Osteoblast (primary cell): ENCODE measurements at regions not wholly inside any gene's neighbourhood (a gene's known extent, or its start where the extent isn't known, plus 50 kb on each side); places are given as distances from the start of the nearest gene placed in this dataset.

Experiments used
- DNase-seq: peaks from one replicate; pipeline ENCODE4 v3.0.0; 2011; ENCODE audit warnings: low spot score, mixed read lengths; ENCODE audit not compliant: insufficient read length; ENCODE audit errors: missing footprints
- H2AFZ ChIP-seq: 2 replicates; pipeline ENCODE4 v1.6.0; 2011; ENCODE audit warnings: mild to moderate bottlenecking, low read length
- H3K27ac ChIP-seq: 2 replicates; pipeline ENCODE4 v1.5.1; 2011; ENCODE audit warnings: mild to moderate bottlenecking, low read depth, low read length, moderate library complexity
- H3K27me3 ChIP-seq: 2 replicates; pipeline ENCODE4 v1.6.0; 2012; ENCODE audit warnings: mild to moderate bottlenecking, control low read depth, inconsistent platforms, low read length, moderate library complexity; ENCODE audit not compliant: insufficient read depth
- H3K36me3 ChIP-seq: 2 replicates; pipeline ENCODE4 v1.5.1; 2011; ENCODE audit warnings: mild to moderate bottlenecking, low read length, control low read depth, moderate library complexity; ENCODE audit not compliant: insufficient read depth
- H3K4me1 ChIP-seq: 2 replicates; pipeline ENCODE4 v1.5.1; 2011; ENCODE audit warnings: mild to moderate bottlenecking, low read length, control low read depth, moderate library complexity; ENCODE audit not compliant: insufficient read depth
- H3K4me2 ChIP-seq: 2 replicates; pipeline ENCODE4 v1.6.0; 2011; ENCODE audit warnings: mild to moderate bottlenecking, low read length; ENCODE audit not compliant: insufficient read depth
- H3K4me3 ChIP-seq: fragments of 200-600 bp; sonication (generic); 3 replicates; pipeline ENCODE4 v1.5.1; 2012; ENCODE audit warnings: mild to moderate bottlenecking, low read length, inconsistent platforms; ENCODE audit not compliant: insufficient read depth
- H3K79me2 ChIP-seq: 2 replicates; pipeline ENCODE4 v1.6.0; 2012; ENCODE audit warnings: mild to moderate bottlenecking, low read length, control low read depth, inconsistent platforms; ENCODE audit not compliant: insufficient read depth
- H3K9me3 ChIP-seq: 2 replicates; pipeline ENCODE4 v1.5.1; 2011; ENCODE audit warnings: low read depth, low read length, control low read depth
- H4K20me1 ChIP-seq: 2 replicates; pipeline ENCODE4 v1.6.0; 2012; ENCODE audit warnings: mild to moderate bottlenecking, low read length, control low read depth; ENCODE audit not compliant: insufficient read depth
- TF ChIP-seq, protein P1 (sequence below): IDR thresholded peaks from 2 replicates; pipeline ENCODE4 v1.5.1; 2011; ENCODE audit warnings: mild to moderate bottlenecking, low read depth, low read length, moderate library complexity; ENCODE audit errors: extremely low read depth

DNA sequence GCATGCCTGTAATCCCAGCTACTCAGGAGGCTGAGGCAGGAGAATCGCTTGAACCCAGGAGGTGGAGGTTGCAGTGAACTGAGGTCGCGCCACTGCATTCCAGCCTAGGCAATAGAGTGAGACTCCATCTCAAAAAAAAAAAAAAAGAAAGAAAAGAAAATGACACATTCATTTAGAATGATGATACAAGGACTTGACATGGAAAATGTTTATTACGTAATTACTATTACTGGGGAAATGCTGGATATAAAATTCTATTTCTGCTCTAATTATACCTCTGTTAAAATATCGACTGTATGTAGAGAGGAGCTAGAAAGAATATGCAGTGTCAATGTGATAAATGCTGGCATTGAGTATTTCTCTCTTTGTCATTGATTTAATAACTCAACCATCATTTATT, 54.7 kb upstream of the CTPS1 start:
- H3K4me2 ChIP-seq = no peak overlapping the region
- DNase-seq = no peak
- no peaks in the 10 kb centered on the region for H3K27me3 ChIP-seq
- no peaks in the 10 kb centered on the region for H4K20me1 ChIP-seq
- no peaks in the 10 kb centered on the region for H3K9me3 ChIP-seq
- TF ChIP-seq, protein P1, sequence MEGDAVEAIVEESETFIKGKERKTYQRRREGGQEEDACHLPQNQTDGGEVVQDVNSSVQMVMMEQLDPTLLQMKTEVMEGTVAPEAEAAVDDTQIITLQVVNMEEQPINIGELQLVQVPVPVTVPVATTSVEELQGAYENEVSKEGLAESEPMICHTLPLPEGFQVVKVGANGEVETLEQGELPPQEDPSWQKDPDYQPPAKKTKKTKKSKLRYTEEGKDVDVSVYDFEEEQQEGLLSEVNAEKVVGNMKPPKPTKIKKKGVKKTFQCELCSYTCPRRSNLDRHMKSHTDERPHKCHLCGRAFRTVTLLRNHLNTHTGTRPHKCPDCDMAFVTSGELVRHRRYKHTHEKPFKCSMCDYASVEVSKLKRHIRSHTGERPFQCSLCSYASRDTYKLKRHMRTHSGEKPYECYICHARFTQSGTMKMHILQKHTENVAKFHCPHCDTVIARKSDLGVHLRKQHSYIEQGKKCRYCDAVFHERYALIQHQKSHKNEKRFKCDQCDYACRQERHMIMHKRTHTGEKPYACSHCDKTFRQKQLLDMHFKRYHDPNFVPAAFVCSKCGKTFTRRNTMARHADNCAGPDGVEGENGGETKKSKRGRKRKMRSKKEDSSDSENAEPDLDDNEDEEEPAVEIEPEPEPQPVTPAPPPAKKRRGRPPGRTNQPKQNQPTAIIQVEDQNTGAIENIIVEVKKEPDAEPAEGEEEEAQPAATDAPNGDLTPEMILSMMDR = no peak
- no peaks in the 10 kb centered on the region for H3K36me3 ChIP-seq
- H3K27ac ChIP-seq = no peak overlapping the region
- H2AFZ ChIP-seq = no peak overlapping the region
- no peaks in the 10 kb centered on the region for H3K4me1 ChIP-seq
- H3K4me3 ChIP-seq = no peak overlapping the region
- no peaks in the 10 kb centered on the region for H3K79me2 ChIP-seq

DNA sequence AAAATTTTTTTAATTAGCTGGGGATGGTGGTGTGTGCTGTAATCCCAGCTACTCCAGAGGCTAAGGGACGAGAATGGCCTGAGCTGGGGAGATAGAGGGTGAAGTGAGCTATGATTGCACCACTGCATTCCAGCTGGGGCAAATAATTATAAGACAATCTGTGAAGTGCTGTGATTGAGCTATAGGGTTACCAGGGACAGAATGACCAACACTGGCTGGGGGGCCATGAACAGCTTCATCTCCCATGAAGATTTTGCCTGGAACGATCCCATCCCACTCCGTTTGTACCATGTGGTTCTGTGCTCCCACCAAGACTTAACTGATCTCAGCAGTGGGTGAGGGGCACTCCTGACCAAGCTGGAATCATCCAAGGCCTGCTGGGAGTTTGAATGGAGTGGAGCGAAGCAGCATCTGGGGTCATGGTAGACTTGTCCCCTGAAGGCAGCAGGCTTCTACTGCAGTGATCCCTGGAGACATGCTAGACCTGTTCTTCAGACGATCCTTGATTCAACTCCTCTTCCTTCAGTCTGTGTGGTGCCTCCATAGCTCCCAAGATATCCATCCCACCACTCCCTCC, 53.6 kb upstream of the CTPS1 start:
- TF ChIP-seq, protein P1 = no peak

GRCh38 chr1:40926441-40926840, 53.1 kb upstream of the CTPS1 start:
- TF ChIP-seq, protein P1 = no peak
- Histone ChIP-seq H3K9me3 (no peaks in the 10 kb centered on the region), H2AFZ (no peak overlapping the region), H3K4me1 (no peaks in the 10 kb centered on the region), H4K20me1 (no peaks in the 10 kb centered on the region), H3K4me3 (no peak overlapping the region), H3K4me2 (no peak overlapping the region), H3K79me2 (no peaks in the 10 kb centered on the region), H3K27me3 (no peaks in the 10 kb centered on the region), H3K27ac (no peak overlapping the region), H3K36me3 (no peaks in the 10 kb centered on the region)
- DNase-seq = no peak

More for the DNA sequence above, 53.6 kb upstream of the CTPS1 start:
- Histone ChIP-seq H3K4me3 (no peak overlapping the region), H3K4me2 (no peak overlapping the region), H2AFZ (no peak overlapping the region), H3K27ac (no peak overlapping the region), H3K9me3 (no peaks in the 10 kb centered on the region), H3K4me1 (no peaks in the 10 kb centered on the region), H4K20me1 (no peaks in the 10 kb centered on the region), H3K36me3 (no peaks in the 10 kb centered on the region), H3K27me3 (no peaks in the 10 kb centered on the region), H3K79me2 (no peaks in the 10 kb centered on the region)
- no peak for DNase-seq

GRCh38 chr1:40927781-40928180, 51.7 kb upstream of the CTPS1 start:
- Histone ChIP-seq H3K4me3 (no peak overlapping the region), H2AFZ (no peak overlapping the region), H3K9me3 (no peaks in the 10 kb centered on the region), H3K27me3 (no peaks in the 10 kb centered on the region), H3K4me1 (no peaks in the 10 kb centered on the region), H4K20me1 (no peaks in the 10 kb centered on the region), H3K27ac (no peak overlapping the region), H3K79me2 (no peaks in the 10 kb centered on the region), H3K4me2 (no peak overlapping the region), H3K36me3 (no peaks in the 10 kb centered on the region)
- no peak for DNase-seq
- TF ChIP-seq, protein P1 = no peak
